ENCODE measurements at regions not wholly inside any gene's neighbourhood (a gene's known extent, or its start where the extent isn't known, plus 50 kb on each side); places are given as distances from the start of the nearest gene placed in this dataset.

- DNase-seq, result no peak
These were observed 51.9 kb downstream of the CEBPB start for GRCh38 chr20:50242548-50242862.

GRCh38 chr20:50242863-50243609 lies 52.4 kb downstream of the CEBPB start:
- peak; percentile 80 for DNase-seq

GRCh38 chr20:50243610-50244351 lies 53.2 kb downstream of the CEBPB start:
- no peak for DNase-seq

DNA sequence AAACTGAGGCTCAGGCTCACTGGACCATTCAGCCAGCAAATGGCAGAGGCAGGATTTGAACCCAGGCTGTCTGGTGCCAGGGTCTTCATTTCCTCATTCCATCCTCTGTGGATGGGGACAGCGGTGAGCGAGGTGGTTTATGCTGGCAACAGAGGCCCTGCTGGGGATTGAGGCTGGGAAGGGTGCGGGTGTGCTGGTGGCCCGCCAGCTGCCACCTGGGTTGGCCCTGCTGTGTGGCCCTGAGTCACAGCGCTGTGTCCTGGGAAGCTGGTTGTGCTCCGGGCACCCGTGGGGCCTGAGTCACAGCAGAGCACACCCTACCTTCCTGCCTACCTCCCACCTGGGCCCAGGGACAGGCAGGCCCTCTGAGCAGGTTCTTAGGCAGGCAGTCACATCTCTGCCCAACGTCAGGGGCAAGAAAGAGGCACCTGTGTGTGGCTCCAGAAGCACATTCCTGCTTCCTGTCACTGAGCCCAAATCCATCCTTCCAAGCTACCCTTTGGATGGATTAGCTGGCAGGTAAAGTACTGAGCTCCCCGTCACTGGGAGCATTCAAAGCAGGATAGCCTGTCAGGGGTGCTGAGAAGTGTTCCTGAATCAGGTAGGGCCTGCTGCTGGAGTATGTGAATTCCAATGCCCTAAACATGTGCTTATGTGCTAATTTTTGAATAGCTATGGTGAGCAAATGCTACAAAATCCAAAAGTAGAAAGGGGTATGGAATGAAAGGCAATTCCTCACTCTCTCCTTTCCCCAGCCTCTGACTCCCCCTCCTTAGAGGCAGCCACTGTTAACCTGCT lies 53.9 kb downstream of the CEBPB start:
- DNase-seq, result no peak

- no peak for DNase-seq
These were observed 55.1 kb downstream of the CEBPB start for GRCh38 chr20:50245498-50246366.

DNA sequence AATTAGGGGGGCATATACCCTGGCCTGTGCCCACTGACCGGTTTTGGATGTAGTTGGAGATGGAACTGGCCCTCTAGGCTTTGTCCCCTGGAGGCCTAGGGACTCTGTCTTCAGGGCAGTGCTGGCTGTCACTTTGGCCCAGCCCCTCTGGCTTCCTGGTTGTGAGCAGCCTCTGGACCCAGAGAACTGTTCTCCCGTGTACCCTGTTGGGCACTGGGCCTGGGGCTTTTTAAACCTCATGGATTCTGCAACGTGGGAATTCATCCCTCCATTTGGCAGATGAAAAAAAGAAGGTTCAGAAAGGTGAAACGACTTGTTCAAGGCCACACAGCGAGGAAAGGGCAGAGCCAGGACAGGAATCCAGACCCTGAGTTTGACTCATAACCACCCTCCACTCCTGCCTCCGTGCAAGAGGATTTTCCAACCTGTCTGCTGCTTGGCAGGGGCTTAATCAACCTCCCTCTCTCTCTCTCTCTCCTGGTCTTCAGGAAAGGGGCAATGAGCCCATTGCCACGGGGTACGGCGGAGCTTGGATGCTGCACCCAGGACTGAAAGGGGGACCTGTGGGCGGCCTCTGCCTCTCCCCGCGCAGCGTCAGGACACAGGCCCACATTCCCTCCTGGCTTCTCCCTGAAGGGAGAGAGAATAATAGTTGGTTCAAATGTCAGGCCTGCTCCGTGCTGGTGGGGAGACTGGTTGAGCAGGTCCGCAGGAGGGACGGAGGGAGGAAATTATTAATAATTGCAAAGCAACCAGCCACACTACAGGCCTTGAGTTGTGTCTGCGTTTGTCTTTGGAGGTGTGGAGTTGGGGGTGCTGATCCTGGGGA lies 56.0 kb downstream of the CEBPB start:
- DNase-seq, result no peak

- DNase-seq, result no peak
These were observed 56.8 kb downstream of the CEBPB start for GRCh38 chr20:50247196-50248094.

GRCh38 chr20:50248104-50248641 lies 57.5 kb downstream of the CEBPB start:
- DNase-seq, result no peak

GRCh38 chr20:50249447-50250388 lies 59.1 kb downstream of the CEBPB start:
- no peak for DNase-seq

DNA sequence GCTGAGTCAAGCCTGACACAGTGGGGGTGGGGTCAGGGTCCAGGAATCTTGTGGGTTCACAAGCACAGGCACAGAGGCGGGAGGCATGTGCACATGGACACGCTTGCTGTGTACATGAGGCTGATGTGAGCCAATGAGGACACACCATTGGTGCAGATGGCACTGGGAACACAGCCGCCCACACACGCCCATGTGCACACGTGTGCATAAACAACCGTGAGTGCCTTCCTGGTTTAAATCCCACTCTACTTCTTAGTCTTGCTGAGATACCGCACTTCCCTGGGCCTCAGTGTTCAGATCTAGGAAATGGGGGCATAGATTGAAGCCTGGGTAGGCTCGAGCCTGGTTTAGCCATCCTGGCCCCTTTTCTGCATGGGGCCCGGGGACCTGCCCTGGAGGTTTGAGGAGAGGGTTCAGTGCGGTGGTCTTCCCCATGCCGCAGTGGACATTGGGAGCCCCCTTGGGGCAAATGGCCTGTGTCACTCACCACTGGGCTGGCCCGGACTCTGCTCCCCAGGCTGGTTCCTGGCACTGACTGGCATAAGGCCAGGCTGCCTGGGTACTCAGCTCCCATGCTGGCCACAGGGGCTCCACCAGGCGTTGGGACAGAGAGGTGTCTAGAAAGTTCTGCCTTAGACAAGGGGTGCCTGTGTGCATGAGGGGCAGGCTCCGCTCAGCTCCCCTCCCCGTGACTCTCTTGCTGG lies 60.2 kb downstream of the CEBPB start:
- no peak for DNase-seq

DNA sequence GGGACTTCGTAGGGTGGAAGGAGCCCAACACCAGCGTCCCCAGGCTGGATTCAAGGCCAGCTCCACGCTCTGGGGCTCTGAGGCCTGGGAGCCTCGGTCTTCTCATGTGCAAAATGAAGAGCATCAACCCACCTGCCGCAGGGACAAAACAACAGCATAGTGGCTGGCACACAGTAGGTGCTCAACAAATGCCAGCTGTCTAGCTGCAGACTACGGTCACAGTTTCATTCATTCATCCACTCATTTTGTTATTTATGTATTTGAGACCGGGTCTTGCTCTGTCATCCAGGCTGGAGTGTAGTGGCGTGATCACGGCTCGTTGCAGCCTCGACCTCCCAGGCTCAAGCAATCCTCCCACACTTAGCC lies 60.7 kb downstream of the CEBPB start:
- DNase-seq, result no peak

DNA sequence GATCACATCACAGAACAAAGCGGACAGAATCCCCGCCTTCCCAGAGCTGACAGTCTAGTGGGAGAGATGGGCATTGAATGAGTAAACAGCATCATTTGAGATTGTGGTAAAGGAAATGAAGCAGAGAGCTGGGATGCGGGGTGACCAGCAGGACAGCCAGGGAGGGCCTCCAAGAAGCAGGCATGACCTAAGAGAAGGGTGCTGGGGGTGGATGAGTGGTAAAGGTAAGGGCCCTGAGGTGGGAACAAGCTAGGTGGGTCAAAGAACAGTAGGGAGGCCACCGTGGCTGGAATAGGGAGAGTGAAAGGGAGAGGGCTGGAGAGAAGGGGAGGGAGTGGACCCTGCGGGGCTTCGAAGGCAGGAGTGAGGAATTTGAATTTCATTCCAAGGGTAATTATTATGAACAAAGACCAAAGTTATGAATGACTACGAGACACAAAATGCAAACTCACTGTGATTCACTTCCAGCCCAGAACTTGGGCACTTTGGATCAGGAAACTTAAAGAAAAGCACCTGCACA lies 61.4 kb downstream of the CEBPB start:
- no peak for DNase-seq

DNA sequence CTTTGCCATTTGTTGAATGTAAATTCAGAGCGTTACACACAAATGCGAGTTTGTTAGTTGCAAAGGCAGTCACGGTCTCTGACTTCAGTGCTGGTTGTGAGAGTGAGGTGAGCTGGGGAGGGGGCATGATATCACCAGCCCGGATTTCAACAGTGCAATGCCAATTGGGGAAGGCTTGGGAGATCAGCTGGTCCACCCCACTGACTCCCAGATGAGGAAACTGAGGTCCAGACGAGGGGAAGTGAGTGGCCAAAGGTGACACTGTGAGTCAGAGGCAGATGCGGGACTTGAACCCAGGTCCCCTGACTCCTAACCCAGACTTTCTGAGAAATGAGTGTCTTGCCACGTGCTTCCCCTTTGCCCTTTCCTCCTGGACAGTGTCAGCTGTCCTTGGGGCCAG lies 62.1 kb downstream of the CEBPB start:
- DNase-seq, result no peak

DNA sequence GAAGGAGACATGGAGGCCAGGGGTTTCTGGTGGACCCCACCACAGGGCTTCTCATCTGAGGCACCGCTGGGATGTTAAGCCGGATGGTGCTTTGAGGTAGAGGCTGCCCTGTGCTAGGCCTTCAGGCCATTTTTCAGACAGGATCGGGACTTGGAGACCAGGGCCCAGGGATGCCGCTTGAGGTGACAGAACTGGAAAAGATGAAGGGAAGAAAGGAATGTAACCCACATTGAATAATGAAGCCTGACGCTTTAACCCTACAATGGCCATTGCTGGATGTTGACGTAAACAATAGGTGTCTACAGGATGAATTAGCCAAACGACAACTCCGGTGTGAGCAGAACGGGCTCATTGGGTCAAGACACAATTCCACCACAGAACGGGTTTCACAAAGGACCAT lies 62.5 kb downstream of the CEBPB start:
- no peak for DNase-seq

DNA sequence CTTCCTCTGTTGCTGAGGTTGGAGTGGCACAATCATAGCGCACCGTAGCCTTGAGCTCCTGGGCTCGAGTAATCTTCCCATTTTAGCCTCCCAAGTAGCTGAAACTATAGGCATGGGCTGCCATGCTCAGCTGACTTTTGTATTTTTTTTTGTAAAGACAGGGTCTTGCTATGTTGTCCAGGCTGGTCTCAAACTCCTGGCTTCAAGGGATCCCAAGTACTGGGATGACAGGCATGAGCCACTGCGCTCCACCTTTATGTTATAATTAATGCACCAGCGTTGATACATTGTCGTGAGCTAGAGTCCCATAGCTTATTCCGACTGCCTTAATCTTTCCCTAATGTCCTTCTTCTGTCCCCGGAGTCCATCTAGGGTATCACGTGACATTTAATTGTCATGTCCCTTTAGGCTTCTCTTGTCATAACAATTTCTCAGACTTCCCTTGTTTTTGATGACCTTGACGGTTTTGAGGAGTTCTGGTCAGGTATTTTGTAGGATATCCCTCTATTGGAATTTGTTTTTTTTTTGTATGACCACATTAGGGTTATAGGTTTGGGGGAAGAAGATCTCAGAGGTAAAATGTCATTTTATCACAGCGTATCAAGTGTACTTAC lies 63.9 kb downstream of the CEBPB start:
- no peak for DNase-seq

DNA sequence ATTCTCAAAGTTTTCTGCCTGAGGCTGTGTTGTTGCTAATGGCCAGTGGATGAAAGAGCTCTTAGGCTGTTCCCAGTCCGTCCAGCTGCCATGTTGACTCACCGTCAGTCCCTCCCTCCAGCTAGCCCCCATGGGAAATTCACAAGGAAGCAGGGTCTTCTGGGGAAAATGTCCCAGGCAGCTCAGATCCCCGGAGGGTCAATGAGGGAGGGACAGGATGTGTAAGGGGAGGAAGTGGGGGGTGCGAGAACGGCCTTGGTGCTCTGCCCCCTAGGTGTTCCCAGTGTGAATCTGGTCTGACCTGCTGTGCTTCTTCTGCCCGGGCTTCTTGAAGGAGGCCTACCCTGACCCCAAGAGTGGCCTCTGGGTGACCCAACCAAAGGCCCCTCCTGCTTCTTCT lies 65.9 kb downstream of the CEBPB start:
- no peak for DNase-seq

DNA sequence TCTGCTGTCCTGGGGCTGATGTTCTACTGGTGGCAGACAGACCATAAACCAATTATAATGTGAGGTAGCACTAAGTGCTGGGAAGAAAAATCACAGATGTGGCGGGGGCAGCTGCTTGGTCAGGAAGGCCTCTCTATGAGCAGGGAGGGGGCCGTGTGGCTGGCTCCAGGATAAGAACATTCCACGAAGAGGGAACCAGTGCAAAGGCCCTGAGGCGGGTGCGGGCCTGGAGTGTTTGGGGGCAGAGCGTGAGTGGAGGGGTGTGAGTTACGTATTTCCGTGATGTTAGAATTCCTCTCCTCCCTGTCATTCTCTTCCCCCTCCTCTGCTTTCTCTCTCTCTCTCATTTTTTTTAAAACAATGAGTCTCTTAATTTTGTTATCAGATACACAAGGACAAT lies 67.2 kb downstream of the CEBPB start:
- no peak for DNase-seq

Data from left hindlimb (tissue), 1 donor.